Adrenal gland (tissue), 9 donors: ENCODE measurements at regions not wholly inside any gene's neighbourhood (a gene's known extent, or its start where the extent isn't known, plus 50 kb on each side); places are given as distances from the start of the nearest gene placed in this dataset.

Experiments
- DNase-seq, 7 donors: peaks; one replicate each; pipeline ENCODE4 v3.0.0-alpha.2; 2019 to 2020
- H3K27ac ChIP-seq, 5 donors: fragments of 200-600 bp; sonication (generic) in 4 of 5; 1 replicate in 3 of 5; 2 replicates in 2 of 5; pipeline versions ENCODE4 v1.5.1 to v1.8.0; 2016 to 2020; ENCODE audit warnings: mild to moderate bottlenecking in 1 of 5
- H3K27me3 ChIP-seq: fragments of 200-600 bp; 2 replicates; pipeline ENCODE4 v1.8.0; 2021
- H3K36me3 ChIP-seq, 2 donors: fragments of 200-600 bp; replicated peaks in 1 of 2; 1 replicate in 1 of 2; 2 replicates in 1 of 2; pipeline versions ENCODE4 v1.5.1 to v1.8.0; 2018 to 2022
- H3K4me1 ChIP-seq, 2 donors: fragments of 200-600 bp; replicated peaks in 1 of 2; 1 replicate in 1 of 2; 2 replicates in 1 of 2; pipeline versions ENCODE4 v1.5.1 to v1.8.0; 2018 to 2021
- H3K4me3 ChIP-seq, 4 donors: fragments of 200-600 bp; sonication (generic) in 3 of 4; one replicate each; pipeline ENCODE4 v1.5.1; 2016 to 2018
- H3K9me3 ChIP-seq, 3 donors: fragments of 200-600 bp; sonication (generic) in 1 of 3; replicated peaks in 1 of 3; 1 replicate in 2 of 3; 2 replicates in 1 of 3; pipeline versions ENCODE4 v1.5.1 to v1.8.0; 2016 to 2021
- CTCF ChIP-seq, 6 experiments: fragments of 450-650 bp in 4 of 6; fragments of 200-600 bp in 2 of 6; sonication (generic) in 1 of 6; IDR thresholded peaks; 1 replicate in 5 of 6; 2 replicates in 1 of 6; pipeline versions ENCODE4 v1.5.1 to v1.8.0; 2016 to 2021; ENCODE audit warnings: antibody characterized with exemption in 6 of 6, mild to moderate bottlenecking in 2 of 6, moderate library complexity in 1 of 6
- POLR2A ChIP-seq, 2 donors: fragments of 450-650 bp; IDR thresholded peaks; one replicate each; pipeline ENCODE4 v1.6.1; 2017; ENCODE audit warnings: antibody characterized with exemption in 2 of 2, mild to moderate bottlenecking in 2 of 2, moderate library complexity in 1 of 2
- WGBS, 4 donors: extraction: QIAGEN DNeasy Blood & Tissue Kit in 2 of 4; methylation state at CpG; one replicate each; pipeline versions ENCODE4 v1.1.5 to v1.1.7; 2013 to 2017; 5-methylcytosine and 5-hydroxymethylcytosine counted together
- intact Hi-C, 2 donors: fragments of 100-400 bp; cut with DNase I; formaldehyde crosslinking; loops; one replicate each; pipeline versions ENCODE4 v1.14.1 to v1.15.0; 2022 to 2023
- donor health status: healthy with polysubstance abuse.
- donor health status: Bipolar disorder and iron deficiency.
- donor health status: DM: yes; HTN: yes; CAD: no.
- donor health status: DM: no; HTN: no; CAD: no.
- donor health status: DM: no; HTN: no; CAD: no.

GRCh38 chr16:51682905-51683304 lies 531.8 kb upstream of the SALL1 start:
- H3K36me3 ChIP-seq: no peaks in the 10 kb centered on the region
- TF ChIP-seq POLR2A (IDR thresholded peaks at IDR 0.05) (no peak), CTCF (IDR thresholded peaks at IDR 0.05) (no peak)
- WGBS, 4 donors: 48 to 67% (median 61%) methylated on average over 3 of the region's 3 CpGs
- no peak overlapping the region for H3K27ac ChIP-seq
- DNase-seq: no peak
- intact Hi-C loops: no loop called here
- H3K4me3 ChIP-seq: no peak overlapping the region
- H3K9me3 ChIP-seq: no peaks in the 10 kb centered on the region
- no peaks in the 10 kb centered on the region for H3K4me1 ChIP-seq
- no peaks in the 10 kb centered on the region for H3K27me3 ChIP-seq

- intact Hi-C loops: no loop called here
- Histone ChIP-seq H3K9me3 (no peaks in the 10 kb centered on the region), H3K4me3 (no peak overlapping the region), H3K27ac (no peak overlapping the region), H3K4me1 (no peaks in the 10 kb centered on the region), H3K36me3 (no peaks in the 10 kb centered on the region), H3K27me3 (no peaks in the 10 kb centered on the region)
- no peak for DNase-seq
- WGBS, 4 donors: 76 to 81% (median 79%) methylated on average over 4 of the region's 4 CpGs
- TF ChIP-seq POLR2A (IDR thresholded peaks at IDR 0.05): no peak
- no peak for TF ChIP-seq CTCF (IDR thresholded peaks at IDR 0.05)
Observed at GRCh38 chr16:51674615-51675014, 523.5 kb upstream of the SALL1 start.

GRCh38 chr16:51670527-51670926 lies 519.5 kb upstream of the SALL1 start:
- Histone ChIP-seq H3K27ac (no peak overlapping the region), H3K27me3 (no peaks in the 10 kb centered on the region), H3K36me3 (no peaks in the 10 kb centered on the region), H3K4me3 (no peak overlapping the region), H3K4me1 (no peaks in the 10 kb centered on the region), H3K9me3 (no peaks in the 10 kb centered on the region)
- intact Hi-C loops: no loop called here
- TF ChIP-seq POLR2A (IDR thresholded peaks at IDR 0.05) (no peak), CTCF (IDR thresholded peaks at IDR 0.05) (no peak)
- 82 to 88% (median 83%) methylated on average over 3 of the region's 3 CpGs for WGBS, 4 donors
- no peak for DNase-seq

GRCh38 chr16:51666821-51667220 lies 515.8 kb upstream of the SALL1 start:
- H3K4me1 ChIP-seq: no peaks in the 10 kb centered on the region
- H3K9me3 ChIP-seq: no peaks in the 10 kb centered on the region
- no peak for DNase-seq
- WGBS, 4 donors: 55 to 62% (median 58%) methylated on average over 6 of the region's 6 CpGs
- H3K27ac ChIP-seq: no peak overlapping the region
- intact Hi-C loops: no loop called here
- no peaks in the 10 kb centered on the region for H3K27me3 ChIP-seq
- TF ChIP-seq CTCF (IDR thresholded peaks at IDR 0.05) (no peak), POLR2A (IDR thresholded peaks at IDR 0.05) (no peak)
- H3K36me3 ChIP-seq: no peaks in the 10 kb centered on the region
- H3K4me3 ChIP-seq: no peak overlapping the region
